HG02610 (cell line): ENCODE measurements at regions not wholly inside any gene's neighbourhood (a gene's known extent, or its start where the extent isn't known, plus 50 kb on each side); places are given as distances from the start of the nearest gene placed in this dataset.
"Not testable (repeated sequence)": the region's sequence is repeated elsewhere in the genome, so short reads cannot be mapped to it uniquely, and the experiment has no call there.

Source experiments
- ATAC-seq: cut with Tn5 transposase; IDR thresholded peaks from one replicate; pipeline ENCODE4 v1.9.1; 2021; ENCODE audit warnings: mild to moderate bottlenecking, moderate library complexity; ENCODE audit not compliant: unreplicated experiment

- no peak for ATAC-seq
Observed at GRCh38 chr17:71779482-71779881, 341.3 kb upstream of the SOX9 start.

GRCh38 chr17:71780596-71780995 is 340.2 kb upstream of the SOX9 start:
- ATAC-seq = no peak

GRCh38 chr17:71782021-71782420 is 338.8 kb upstream of the SOX9 start:
- not testable (repeated sequence) for ATAC-seq

GRCh38 chr17:71790791-71791190 is 330.0 kb upstream of the SOX9 start:
- ATAC-seq = no peak

- no peak for ATAC-seq
Observed at GRCh38 chr17:71791311-71791710, 329.5 kb upstream of the SOX9 start.

GRCh38 chr17:71792966-71793365 is 327.9 kb upstream of the SOX9 start:
- ATAC-seq = no peak

- ATAC-seq = no peak
Observed at GRCh38 chr17:71793518-71793917, 327.3 kb upstream of the SOX9 start.

- ATAC-seq = no peak
Observed at GRCh38 chr17:71798701-71799100, 322.1 kb upstream of the SOX9 start.

- ATAC-seq = no peak
Observed at GRCh38 chr17:71799657-71800056, 321.2 kb upstream of the SOX9 start.

GRCh38 chr17:71801301-71801700 is 319.5 kb upstream of the SOX9 start:
- no peak for ATAC-seq

- no peak for ATAC-seq
Observed at GRCh38 chr17:71802663-71803062, 318.2 kb upstream of the SOX9 start.

- ATAC-seq = no peak
Observed at GRCh38 chr17:71803656-71804284, 317.1 kb upstream of the SOX9 start.

- ATAC-seq = no peak
Observed at GRCh38 chr17:71809537-71809936, 311.3 kb upstream of the SOX9 start.

GRCh38 chr17:71813861-71814260 is 307.0 kb upstream of the SOX9 start:
- not testable (repeated sequence) for ATAC-seq

GRCh38 chr17:71821511-71821910 is 299.3 kb upstream of the SOX9 start:
- ATAC-seq = no peak

GRCh38 chr17:71824671-71825070 is 296.1 kb upstream of the SOX9 start:
- no peak for ATAC-seq

GRCh38 chr17:71825687-71826086 is 295.1 kb upstream of the SOX9 start:
- ATAC-seq = no peak

- ATAC-seq = no peak
Observed at GRCh38 chr17:71828182-71828596, 292.6 kb upstream of the SOX9 start.

- no peak for ATAC-seq
Observed at GRCh38 chr17:71830866-71831265, 290.0 kb upstream of the SOX9 start.

- no peak for ATAC-seq
Observed at GRCh38 chr17:71842986-71843385, 277.8 kb upstream of the SOX9 start.

GRCh38 chr17:71845337-71845736 is 275.5 kb upstream of the SOX9 start:
- ATAC-seq = no peak

- ATAC-seq = no peak
Observed at GRCh38 chr17:71846561-71847110, 274.2 kb upstream of the SOX9 start.
